ENCODE measurements at regions not wholly inside any gene's neighbourhood (a gene's known extent, or its start where the extent isn't known, plus 50 kb on each side); places are given as distances from the start of the nearest gene placed in this dataset.

- Histone ChIP-seq H3K4me3 (ENCODE audit: insufficient read depth, low read depth, low read length) (no peak overlapping the region), H3K4me2 (ENCODE audit: low read length) (no peak overlapping the region), H3K4me1 (ENCODE audit: insufficient read depth, low read length) (no peaks in the 10 kb centered on the region), H3K36me3 (ENCODE audit: insufficient read depth, low read length) (no peaks in the 10 kb centered on the region), H3K79me2 (ENCODE audit: insufficient read depth, low read length) (no peaks in the 10 kb centered on the region), H2AFZ (ENCODE audit: low read depth, low read length) (no peak overlapping the region), H3K9ac (ENCODE audit: low read length) (no peak overlapping the region), H3K27me3 (ENCODE audit: insufficient read depth, low read length) (no peaks in the 10 kb centered on the region), H3K27ac (ENCODE audit: low read depth, low read length) (no peak overlapping the region), H3K9me3 (ENCODE audit: insufficient read depth, low read depth, low read length) (no peaks in the 10 kb centered on the region), H4K20me1 (ENCODE audit: insufficient read depth, low read length) (no peaks in the 10 kb centered on the region)
- Mint-ChIP-seq H3K4me1 (ENCODE audit: low read depth, unreplicated experiment) (peaks cover 14% of the 10 kb centered on the region), H3K9me3 (ENCODE audit: unreplicated experiment) (no peaks in the 10 kb centered on the region), H3K4me3 (ENCODE audit: unreplicated experiment) (no peak overlapping the region), H3K36me3 (ENCODE audit: low read depth, unreplicated experiment) (no peaks in the 10 kb centered on the region), H3K27ac (ENCODE audit: unreplicated experiment) (no peak overlapping the region), H3K27me3 (ENCODE audit: low read depth, unreplicated experiment) (no peaks in the 10 kb centered on the region)
- TF ChIP-seq, protein P1, sequence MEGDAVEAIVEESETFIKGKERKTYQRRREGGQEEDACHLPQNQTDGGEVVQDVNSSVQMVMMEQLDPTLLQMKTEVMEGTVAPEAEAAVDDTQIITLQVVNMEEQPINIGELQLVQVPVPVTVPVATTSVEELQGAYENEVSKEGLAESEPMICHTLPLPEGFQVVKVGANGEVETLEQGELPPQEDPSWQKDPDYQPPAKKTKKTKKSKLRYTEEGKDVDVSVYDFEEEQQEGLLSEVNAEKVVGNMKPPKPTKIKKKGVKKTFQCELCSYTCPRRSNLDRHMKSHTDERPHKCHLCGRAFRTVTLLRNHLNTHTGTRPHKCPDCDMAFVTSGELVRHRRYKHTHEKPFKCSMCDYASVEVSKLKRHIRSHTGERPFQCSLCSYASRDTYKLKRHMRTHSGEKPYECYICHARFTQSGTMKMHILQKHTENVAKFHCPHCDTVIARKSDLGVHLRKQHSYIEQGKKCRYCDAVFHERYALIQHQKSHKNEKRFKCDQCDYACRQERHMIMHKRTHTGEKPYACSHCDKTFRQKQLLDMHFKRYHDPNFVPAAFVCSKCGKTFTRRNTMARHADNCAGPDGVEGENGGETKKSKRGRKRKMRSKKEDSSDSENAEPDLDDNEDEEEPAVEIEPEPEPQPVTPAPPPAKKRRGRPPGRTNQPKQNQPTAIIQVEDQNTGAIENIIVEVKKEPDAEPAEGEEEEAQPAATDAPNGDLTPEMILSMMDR (IDR thresholded peaks at IDR 0.05; ENCODE audit: insufficient read depth, low read depth, low read length) = no peak
- no peak for TF ChIP-seq EZH2 (IDR thresholded peaks at IDR 0.05; ENCODE audit: insufficient read depth, low read length)
- FAIRE-seq = no peak
- DNase-seq (ENCODE audit: low read depth) = no peak
These were observed 102.2 kb downstream of the CETN3 start for GRCh38 chr5:90307322-90307721.

- no peak overlapping the region for H3K4me2 ChIP-seq (ENCODE audit: low read length)
- Mint-ChIP-seq H3K27ac (ENCODE audit: unreplicated experiment) (no peak overlapping the region), H3K4me1 (ENCODE audit: low read depth, unreplicated experiment) (peaks cover 13% of the 10 kb centered on the region), H3K27me3 (ENCODE audit: low read depth, unreplicated experiment) (no peaks in the 10 kb centered on the region), H3K4me3 (ENCODE audit: unreplicated experiment) (no peak overlapping the region), H3K9me3 (ENCODE audit: unreplicated experiment) (no peaks in the 10 kb centered on the region), H3K36me3 (ENCODE audit: low read depth, unreplicated experiment) (no peaks in the 10 kb centered on the region)
- H4K20me1 ChIP-seq (ENCODE audit: insufficient read depth, low read length) = no peaks in the 10 kb centered on the region
- no peak overlapping the region for H2AFZ ChIP-seq (ENCODE audit: low read depth, low read length)
- H3K27ac ChIP-seq (ENCODE audit: low read depth, low read length) = no peak overlapping the region
- no peak for FAIRE-seq
- no peak overlapping the region for H3K9ac ChIP-seq (ENCODE audit: low read length)
- TF ChIP-seq, protein P1 (IDR thresholded peaks at IDR 0.05; ENCODE audit: insufficient read depth, low read depth, low read length) = no peak
- TF ChIP-seq EZH2 (IDR thresholded peaks at IDR 0.05; ENCODE audit: insufficient read depth, low read length) = no peak
- H3K4me3 ChIP-seq (ENCODE audit: insufficient read depth, low read depth, low read length) = no peak overlapping the region
- no peaks in the 10 kb centered on the region for H3K79me2 ChIP-seq (ENCODE audit: insufficient read depth, low read length)
- H3K27me3 ChIP-seq (ENCODE audit: insufficient read depth, low read length) = no peaks in the 10 kb centered on the region
- H3K4me1 ChIP-seq (ENCODE audit: insufficient read depth, low read length) = no peaks in the 10 kb centered on the region
- no peak for DNase-seq (ENCODE audit: low read depth)
- no peaks in the 10 kb centered on the region for H3K36me3 ChIP-seq (ENCODE audit: insufficient read depth, low read length)
- no peaks in the 10 kb centered on the region for H3K9me3 ChIP-seq (ENCODE audit: insufficient read depth, low read depth, low read length)
These were observed 102.9 kb downstream of the CETN3 start for GRCh38 chr5:90306613-90307012.

DNA sequence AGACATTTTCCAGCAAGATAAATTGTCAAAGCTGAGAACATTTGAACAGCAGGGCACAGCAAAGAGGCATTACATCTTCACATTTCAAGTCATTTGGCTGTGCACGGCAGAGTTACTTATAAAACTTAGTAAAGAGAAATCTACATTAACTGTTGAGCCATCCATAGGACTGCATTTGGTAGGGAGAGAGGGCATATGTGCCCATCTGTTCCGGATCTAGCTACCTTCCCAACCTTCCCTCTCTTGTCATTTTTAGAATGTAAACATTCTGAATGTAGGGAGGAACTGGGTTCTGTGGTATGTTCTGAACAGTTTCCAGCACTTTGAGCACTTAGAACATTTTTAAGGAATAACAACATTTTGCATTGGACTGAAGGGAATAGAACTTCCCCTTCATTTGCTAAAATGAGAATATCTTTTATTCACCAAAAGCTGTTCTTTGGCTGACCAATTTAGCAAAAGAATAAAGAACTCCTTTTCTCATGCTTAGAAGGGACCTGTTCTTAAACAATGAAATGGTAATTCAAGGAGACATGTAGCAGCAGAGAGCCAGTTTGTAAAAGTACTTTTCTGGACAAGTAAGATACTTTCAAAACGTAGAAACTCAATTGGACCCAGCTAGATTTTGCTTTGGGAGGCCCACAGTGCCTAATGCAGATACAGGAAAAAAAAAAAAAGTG lies 104.4 kb downstream of the CETN3 start:
- Histone ChIP-seq H3K4me1 (ENCODE audit: insufficient read depth, low read length) (no peaks in the 10 kb centered on the region), H3K27me3 (ENCODE audit: insufficient read depth, low read length) (no peaks in the 10 kb centered on the region), H3K27ac (ENCODE audit: low read depth, low read length) (no peak overlapping the region), H3K36me3 (ENCODE audit: insufficient read depth, low read length) (no peaks in the 10 kb centered on the region), H2AFZ (ENCODE audit: low read depth, low read length) (no peak overlapping the region), H3K4me3 (ENCODE audit: insufficient read depth, low read depth, low read length) (no peak overlapping the region), H4K20me1 (ENCODE audit: insufficient read depth, low read length) (no peaks in the 10 kb centered on the region), H3K9ac (ENCODE audit: low read length) (no peak overlapping the region), H3K9me3 (ENCODE audit: insufficient read depth, low read depth, low read length) (no peaks in the 10 kb centered on the region), H3K4me2 (ENCODE audit: low read length) (no peak overlapping the region), H3K79me2 (ENCODE audit: insufficient read depth, low read length) (no peaks in the 10 kb centered on the region)
- Mint-ChIP-seq H3K9me3 (ENCODE audit: unreplicated experiment) (no peaks in the 10 kb centered on the region), H3K36me3 (ENCODE audit: low read depth, unreplicated experiment) (no peaks in the 10 kb centered on the region), H3K4me3 (ENCODE audit: unreplicated experiment) (no peak overlapping the region), H3K4me1 (ENCODE audit: low read depth, unreplicated experiment) (peaks cover 9% of the 10 kb centered on the region), H3K27ac (ENCODE audit: unreplicated experiment) (no peak overlapping the region), H3K27me3 (ENCODE audit: low read depth, unreplicated experiment) (no peaks in the 10 kb centered on the region)
- DNase-seq (ENCODE audit: low read depth) = no peak
- TF ChIP-seq EZH2 (IDR thresholded peaks at IDR 0.05; ENCODE audit: insufficient read depth, low read length) = no peak
- TF ChIP-seq, protein P1 (IDR thresholded peaks at IDR 0.05; ENCODE audit: insufficient read depth, low read depth, low read length) = no peak
- FAIRE-seq = no peak
